ENCODE measurements at regions not wholly inside any gene's neighbourhood (a gene's known extent, or its start where the extent isn't known, plus 50 kb on each side); places are given as distances from the start of the nearest gene placed in this dataset.
A peak's percentile ranks its signal among the peaks of the same experiment; 100 is the strongest.

- no peak for DNase-seq (ENCODE audit: low spot score in 2 of 2)
- intact Hi-C loops (cut with DNase I): loop anchor here (5.0 kb wide), 1 partner anchor 61 kb away; no protein-coding TSS in a partner anchor
- Histone ChIP-seq H3K4me1 (peaks cover 4 to 16% of the 10 kb centered on the region in 2 donors), H3K36me3 (no peaks in the 10 kb centered on the region), H3K4me3 (no peak overlapping the region), H3K27me3 (no peaks in the 10 kb centered on the region), H3K27ac (peak overlapping the region in 1 of 2 donors; percentile 74), H3K9me3 (no peaks in the 10 kb centered on the region)
- TF ChIP-seq CTCF (IDR thresholded peaks at IDR 0.05): no peak
Observed at GRCh38 chr11:113570906-113571305, 95.7 kb upstream of the DRD2 start.

- TF ChIP-seq CTCF (IDR thresholded peaks at IDR 0.05): no peak
- intact Hi-C loops (cut with DNase I): no loop called here
- H3K4me3 ChIP-seq: no peak overlapping the region
- H3K9me3 ChIP-seq: no peaks in the 10 kb centered on the region
- H3K36me3 ChIP-seq: no peaks in the 10 kb centered on the region
- no peak for DNase-seq (ENCODE audit: low spot score in 2 of 2)
- no peak overlapping the region for H3K27ac ChIP-seq
- no peaks in the 10 kb centered on the region for H3K27me3 ChIP-seq
- peaks cover 4 to 16% of the 10 kb centered on the region in 2 donors for H3K4me1 ChIP-seq
Observed at GRCh38 chr11:113569391-113569790, 94.2 kb upstream of the DRD2 start.

GRCh38 chr11:113568566-113568965 lies 93.4 kb upstream of the DRD2 start:
- no peak for DNase-seq (ENCODE audit: low spot score in 2 of 2)
- no peak overlapping the region for H3K4me3 ChIP-seq
- no peaks in the 10 kb centered on the region for H3K27me3 ChIP-seq
- H3K4me1 ChIP-seq: peaks cover 4 to 16% of the 10 kb centered on the region in 2 donors
- intact Hi-C loops (cut with DNase I): no loop called here
- H3K9me3 ChIP-seq: no peaks in the 10 kb centered on the region
- no peaks in the 10 kb centered on the region for H3K36me3 ChIP-seq
- TF ChIP-seq CTCF (IDR thresholded peaks at IDR 0.05): no peak
- H3K27ac ChIP-seq: no peak overlapping the region

- DNase-seq (ENCODE audit: low spot score in 2 of 2): no peak
- no peak for TF ChIP-seq CTCF (IDR thresholded peaks at IDR 0.05)
- H3K27ac ChIP-seq: no peak overlapping the region
- H3K36me3 ChIP-seq: no peaks in the 10 kb centered on the region
- no peaks in the 10 kb centered on the region for H3K9me3 ChIP-seq
- no peak overlapping the region for H3K4me3 ChIP-seq
- no peaks in the 10 kb centered on the region for H3K27me3 ChIP-seq
- peaks cover 4 to 16% of the 10 kb centered on the region in 2 donors for H3K4me1 ChIP-seq
- intact Hi-C loops (cut with DNase I): no loop called here
Observed at GRCh38 chr11:113567867-113568544, 92.8 kb upstream of the DRD2 start.

- Histone ChIP-seq H3K27me3 (no peaks in the 10 kb centered on the region), H3K9me3 (no peaks in the 10 kb centered on the region), H3K36me3 (no peaks in the 10 kb centered on the region), H3K4me3 (no peak overlapping the region), H3K27ac (no peak overlapping the region), H3K4me1 (peaks cover 4 to 12% of the 10 kb centered on the region in 2 donors)
- TF ChIP-seq CTCF (IDR thresholded peaks at IDR 0.05): no peak
- intact Hi-C loops (cut with DNase I): no loop called here
- no peak for DNase-seq (ENCODE audit: low spot score in 2 of 2)
Observed at GRCh38 chr11:113567097-113567496, 91.9 kb upstream of the DRD2 start.
